ENCODE measurements at regions not wholly inside any gene's neighbourhood (a gene's known extent, or its start where the extent isn't known, plus 50 kb on each side); places are given as distances from the start of the nearest gene placed in this dataset.

DNA sequence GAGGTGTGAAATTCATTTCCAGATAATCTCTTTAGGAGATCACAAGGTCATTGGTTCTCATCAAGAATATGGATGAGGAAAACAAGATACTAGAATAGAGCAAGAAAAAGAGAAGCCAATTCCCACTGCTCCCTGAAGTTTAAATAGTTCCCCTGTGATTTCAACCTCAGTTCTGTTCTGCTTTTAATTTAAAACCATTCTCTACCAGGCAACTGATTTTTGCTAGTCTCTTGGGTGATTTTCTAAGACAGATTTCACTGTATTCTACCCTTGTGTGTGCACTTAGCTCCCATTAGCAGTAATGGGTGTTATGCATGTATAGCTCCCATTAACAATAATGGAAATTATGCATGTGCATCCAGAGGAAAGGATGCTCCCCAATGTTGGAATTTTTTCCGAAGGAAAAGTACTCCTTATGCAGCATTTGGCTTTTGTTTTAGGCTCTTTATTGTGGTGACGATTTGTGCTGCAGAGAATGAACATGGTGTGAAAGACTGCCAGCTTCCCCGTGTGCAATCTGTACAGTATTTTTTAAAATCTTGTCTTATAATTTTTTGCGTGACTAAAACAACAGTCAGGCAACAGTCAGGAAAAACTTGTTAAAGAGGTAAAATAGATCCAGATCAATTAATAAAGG lies 144.0 kb upstream of the ZRANB2 start:
- no peaks in the 10 kb centered on the region for H3K36me3 ChIP-seq
- no peak for DNase-seq
- H3K27me3 ChIP-seq: no peaks in the 10 kb centered on the region
- ATAC-seq (ENCODE audit: low FRiP score in 2 of 2): no peak
- H3K27ac ChIP-seq: no peak overlapping the region
- H3K4me1 ChIP-seq: no peaks in the 10 kb centered on the region
- H3K9me3 ChIP-seq: no peaks in the 10 kb centered on the region
- H3K4me3 ChIP-seq: no peak overlapping the region
- TF ChIP-seq POLR2AphosphoS5 (IDR thresholded peaks at IDR 0.05) (no peak), CTCF (IDR thresholded peaks at IDR 0.05) (no peak), EP300 (IDR thresholded peaks at IDR 0.05) (no peak), POLR2A (IDR thresholded peaks at IDR 0.05) (no peak)
- WGBS, 2 donors: 84 to 85% methylated on average over 4 of the region's 4 CpGs

- Histone ChIP-seq H3K27ac (no peak overlapping the region), H3K4me1 (no peaks in the 10 kb centered on the region), H3K4me3 (no peak overlapping the region), H3K36me3 (no peaks in the 10 kb centered on the region), H3K9me3 (no peaks in the 10 kb centered on the region), H3K27me3 (no peaks in the 10 kb centered on the region)
- no peak for TF ChIP-seq POLR2A (IDR thresholded peaks at IDR 0.05)
- TF ChIP-seq EP300 (IDR thresholded peaks at IDR 0.05): no peak
- TF ChIP-seq POLR2AphosphoS5 (IDR thresholded peaks at IDR 0.05): no peak
- no peak for TF ChIP-seq CTCF (IDR thresholded peaks at IDR 0.05)
- 81 to 83% methylated on average over 7 of the region's 7 CpGs for WGBS, 2 donors
- no peak for DNase-seq
- no peak for ATAC-seq (ENCODE audit: low FRiP score in 2 of 2)
Measured at GRCh38 chr1:71223641-71224340, 143.0 kb upstream of the ZRANB2 start.

- Histone ChIP-seq H3K4me1 (no peaks in the 10 kb centered on the region), H3K36me3 (no peaks in the 10 kb centered on the region), H3K9me3 (no peaks in the 10 kb centered on the region), H3K4me3 (no peak overlapping the region), H3K27ac (no peak overlapping the region), H3K27me3 (no peaks in the 10 kb centered on the region)
- 62 to 68% methylated on average over 2 of the region's 2 CpGs for WGBS, 2 donors
- no peak for DNase-seq
- no peak for ATAC-seq (ENCODE audit: low FRiP score in 2 of 2)
- TF ChIP-seq CTCF (IDR thresholded peaks at IDR 0.05) (no peak), POLR2A (IDR thresholded peaks at IDR 0.05) (no peak), POLR2AphosphoS5 (IDR thresholded peaks at IDR 0.05) (no peak), EP300 (IDR thresholded peaks at IDR 0.05) (no peak)
Measured at GRCh38 chr1:71222668-71223067, 141.8 kb upstream of the ZRANB2 start.

DNA sequence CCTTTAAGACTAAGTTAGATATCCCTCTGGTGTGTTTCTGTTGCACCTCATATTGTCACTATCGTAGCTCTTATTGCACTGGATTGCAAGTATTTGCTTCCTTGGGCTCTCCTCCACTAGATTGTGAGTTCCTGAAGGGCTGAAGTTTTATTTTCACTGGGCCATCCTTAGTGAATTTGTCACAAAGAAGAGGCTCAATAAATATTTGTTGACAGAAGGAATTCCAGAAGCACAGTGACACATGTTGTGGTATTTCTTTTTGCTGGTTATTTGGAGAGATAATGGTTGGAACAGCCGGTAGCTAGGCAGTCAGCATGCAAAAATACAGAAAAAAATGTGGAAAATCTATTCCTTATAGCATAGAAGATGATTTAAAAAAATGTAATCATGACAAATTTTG lies 129.9 kb upstream of the ZRANB2 start:
- no peaks in the 10 kb centered on the region for H3K9me3 ChIP-seq

More for the DNA sequence above, 129.9 kb upstream of the ZRANB2 start:
- no peak overlapping the region for H3K4me3 ChIP-seq
- no peaks in the 10 kb centered on the region for H3K4me1 ChIP-seq
- H3K27me3 ChIP-seq: no peaks in the 10 kb centered on the region
- DNase-seq: no peak
- H3K36me3 ChIP-seq: no peaks in the 10 kb centered on the region
- TF ChIP-seq POLR2A (IDR thresholded peaks at IDR 0.05) (no peak), CTCF (IDR thresholded peaks at IDR 0.05) (no peak), POLR2AphosphoS5 (IDR thresholded peaks at IDR 0.05) (no peak), EP300 (IDR thresholded peaks at IDR 0.05) (no peak)
- no peak overlapping the region for H3K27ac ChIP-seq
- WGBS, 2 donors: 74 to 78% methylated on average over 2 of the region's 2 CpGs
- ATAC-seq (ENCODE audit: low FRiP score in 2 of 2): no peak

Data from upper lobe of left lung (tissue), 6 donors.